Lung (tissue), 11 donors: ENCODE measurements at regions not wholly inside any gene's neighbourhood (a gene's known extent, or its start where the extent isn't known, plus 50 kb on each side); places are given as distances from the start of the nearest gene placed in this dataset.

Source experiments
- ATAC-seq: fragments of 200-7000 bp; cut with Tn5 transposase; one replicate; pipeline ENCODE4 v1.9.1; 2020; ENCODE audit warnings: moderate number of reproducible peaks; ENCODE audit not compliant: insufficient read depth, low FRiP score
- DNase-seq, 3 donors: peaks; one replicate each; pipeline ENCODE4 v3.0.0-alpha.2; 2013 to 2017
- H3K27ac ChIP-seq, 2 donors: one replicate each; pipeline ENCODE4 v1.5.1; 2013; ENCODE audit warnings: mild to moderate bottlenecking in 2 of 2, moderate library complexity in 2 of 2, control low read depth in 1 of 2, inconsistent platforms in 1 of 2, low read depth in 1 of 2, low read length in 1 of 2
- H3K27me3 ChIP-seq, 3 donors: one replicate each; pipeline ENCODE4 v1.5.1; 2013; ENCODE audit warnings: low read length in 2 of 3; ENCODE audit not compliant: control insufficient read depth in 3 of 3, insufficient read depth in 3 of 3
- H3K36me3 ChIP-seq, 4 donors: one replicate each; pipeline ENCODE4 v1.5.1; 2013; ENCODE audit warnings: low read length in 4 of 4, mild to moderate bottlenecking in 1 of 4, moderate library complexity in 1 of 4; ENCODE audit not compliant: control insufficient read depth in 4 of 4, insufficient read depth in 4 of 4
- H3K4me1 ChIP-seq, 5 donors: one replicate each; pipeline ENCODE4 v1.5.1; 2013; ENCODE audit warnings: low read length in 5 of 5, mild to moderate bottlenecking in 2 of 5, moderate library complexity in 1 of 5; ENCODE audit not compliant: control insufficient read depth in 5 of 5, insufficient read depth in 5 of 5
- H3K4me3 ChIP-seq: one replicate; pipeline ENCODE4 v1.5.1; 2013; ENCODE audit warnings: mild to moderate bottlenecking, control low read depth, moderate library complexity
- H3K9ac ChIP-seq, 2 donors: one replicate each; pipeline ENCODE4 v1.5.1; 2013; ENCODE audit warnings: low read length in 2 of 2, control low read depth in 1 of 2; ENCODE audit not compliant: insufficient read depth in 1 of 2
- H3K9me3 ChIP-seq, 4 donors: one replicate each; pipeline ENCODE4 v1.5.1; 2013; ENCODE audit warnings: low read length in 3 of 4, mild to moderate bottlenecking in 1 of 4, moderate library complexity in 1 of 4; ENCODE audit not compliant: control insufficient read depth in 4 of 4, insufficient read depth in 3 of 4
- CTCF ChIP-seq: IDR thresholded peaks from 2 replicates; pipeline ENCODE4 v1.5.1; 2012; ENCODE audit warnings: mild to moderate bottlenecking; ENCODE audit errors: control extremely low read depth, extremely low read depth
- WGBS, 2 donors: extraction: QIAGEN DNeasy Blood & Tissue Kit; methylation state at CpG; one replicate each; pipeline ENCODE4 v1.1.7; 2013; 5-methylcytosine and 5-hydroxymethylcytosine counted together
- donor health status: control.
- donor health status: control.
- donor health status: Bipolar disorder and iron deficiency.
- donor health status: healthy.
- donor health status: DM: yes; HTN: yes; CAD: no.

DNA sequence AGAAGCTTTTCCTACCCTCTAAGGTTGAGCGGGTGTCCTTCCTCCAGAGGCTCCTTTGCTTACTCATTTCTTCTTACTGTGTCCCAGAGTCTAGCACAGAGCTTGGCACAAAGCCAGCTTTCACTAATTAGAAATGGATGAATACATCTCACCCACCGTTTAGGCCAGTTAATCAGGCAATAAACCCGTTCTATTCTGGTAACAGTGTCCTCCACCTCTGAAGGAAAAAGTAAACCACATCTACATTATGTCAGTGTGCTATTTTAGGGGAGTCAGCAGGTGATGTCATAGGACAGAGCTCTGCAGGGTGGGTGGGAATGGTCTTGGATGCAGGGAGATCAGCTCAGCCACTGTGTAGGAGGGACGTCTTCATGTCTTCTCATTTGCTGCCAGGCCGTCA lies 109.2 kb downstream of the OSTF1 start:
- no peak for DNase-seq
- no peaks in the 10 kb centered on the region for H3K9me3 ChIP-seq
- peaks cover 0 to 3% (median 0%) of the 10 kb centered on the region in 4 donors for H3K36me3 ChIP-seq
- H3K4me3 ChIP-seq, result no peak overlapping the region
- no peak for TF ChIP-seq CTCF
- no peak for ATAC-seq
- no peaks in the 10 kb centered on the region for H3K4me1 ChIP-seq
- no peaks in the 10 kb centered on the region for H3K27me3 ChIP-seq
- H3K9ac ChIP-seq, result no peak overlapping the region
- no peak overlapping the region for H3K27ac ChIP-seq
- WGBS, 2 donors, result 42 to 48% methylated on average over 5 of the region's 5 CpGs

- ATAC-seq, result no peak
Measured at GRCh38 chr9:75198436-75198835, 110.1 kb downstream of the OSTF1 start.

DNA sequence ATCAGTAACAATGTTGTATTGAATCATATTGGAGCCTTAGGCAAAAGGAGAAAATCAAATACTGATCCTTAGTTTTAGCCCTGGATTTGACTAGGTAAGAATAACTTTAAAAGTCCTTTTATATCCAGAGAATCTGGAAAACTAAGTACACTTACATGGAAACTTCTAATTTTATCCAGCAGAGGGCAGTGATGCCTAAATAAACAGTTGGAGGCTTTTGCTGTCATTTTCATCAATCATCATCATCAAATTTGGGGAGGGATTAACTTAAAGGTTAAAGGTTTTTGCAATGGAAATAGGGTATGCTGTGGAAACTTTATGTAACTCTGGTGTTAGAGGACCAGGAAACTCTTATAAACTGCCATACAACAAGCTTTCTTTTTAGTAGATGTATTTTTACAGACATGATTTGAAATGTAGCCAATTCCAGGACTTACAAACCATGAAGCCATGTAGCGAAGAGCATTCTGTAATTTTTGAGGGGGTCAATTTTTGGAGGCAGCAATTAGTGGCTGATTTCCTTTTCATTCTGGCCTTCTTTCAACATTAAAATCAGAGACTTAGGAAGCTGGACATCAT lies 112.7 kb downstream of the OSTF1 start:
- Histone ChIP-seq H3K4me3 (no peak overlapping the region), H3K27ac (no peak overlapping the region), H3K9ac (no peak overlapping the region), H3K9me3 (no peaks in the 10 kb centered on the region), H3K4me1 (no peaks in the 10 kb centered on the region), H3K27me3 (no peaks in the 10 kb centered on the region), H3K36me3 (peaks cover 0 to 3% (median 0%) of the 10 kb centered on the region in 4 donors)
- peak; percentile 37 for TF ChIP-seq CTCF
- ATAC-seq, result no peak
- 70 to 93% methylated on average over 1 of the region's 1 CpG for WGBS, 2 donors
- DNase-seq, result peak in 2 of 3 donors; percentile 62 to 72

More at GRCh38 chr9:75198436-75198835, 110.1 kb downstream of the OSTF1 start:
- no peak overlapping the region for H3K4me3 ChIP-seq
- no peak for TF ChIP-seq CTCF
- H3K36me3 ChIP-seq, result peaks cover 0 to 3% (median 0%) of the 10 kb centered on the region in 4 donors
- H3K27ac ChIP-seq, result no peak overlapping the region
- no peaks in the 10 kb centered on the region for H3K9me3 ChIP-seq
- H3K9ac ChIP-seq, result no peak overlapping the region
- DNase-seq, result no peak
- H3K27me3 ChIP-seq, result no peaks in the 10 kb centered on the region
- 91 to 98% methylated on average over 7 of the region's 7 CpGs for WGBS, 2 donors
- H3K4me1 ChIP-seq, result no peaks in the 10 kb centered on the region
